Urinary bladder (tissue), 3 donors: ENCODE measurements at regions not wholly inside any gene's neighbourhood (a gene's known extent, or its start where the extent isn't known, plus 50 kb on each side); places are given as distances from the start of the nearest gene placed in this dataset.

Experiments used
- DNase-seq: peaks from one replicate; pipeline ENCODE4 v3.0.0-alpha.2; 2015; ENCODE audit errors: extremely low spot score
- H3K27ac ChIP-seq: one replicate; pipeline ENCODE4 v1.5.1; 2013; ENCODE audit warnings: low read depth, mild to moderate bottlenecking, moderate library complexity
- H3K36me3 ChIP-seq: one replicate; pipeline ENCODE4 v1.6.1; 2013; ENCODE audit warnings: mild to moderate bottlenecking, moderate library complexity; ENCODE audit not compliant: insufficient read depth
- H3K4me1 ChIP-seq: one replicate; pipeline ENCODE4 v1.6.1; 2013; ENCODE audit warnings: mild to moderate bottlenecking, moderate library complexity; ENCODE audit not compliant: insufficient read depth
- H3K4me3 ChIP-seq: one replicate; pipeline ENCODE4 v1.5.1; 2013; ENCODE audit warnings: low read depth, low read length
- WGBS: extraction: QIAGEN DNeasy Blood & Tissue Kit; methylation state at CpG from one replicate; pipeline ENCODE4 v1.1.7; 2013; 5-methylcytosine and 5-hydroxymethylcytosine counted together
- donor health status: healthy with polysubstance abuse.
- donor health status: healthy.

GRCh38 chr2:12114816-12115215 lies 368.4 kb downstream of the LPIN1 start:
- no peak overlapping the region for H3K4me3 ChIP-seq
- no peak for DNase-seq
- H3K4me1 ChIP-seq, result no peaks in the 10 kb centered on the region
- no peak overlapping the region for H3K27ac ChIP-seq
- H3K36me3 ChIP-seq, result no peaks in the 10 kb centered on the region
- WGBS, result 46% methylated on average over 1 of the region's 1 CpG

GRCh38 chr2:12116228-12116750 lies 369.9 kb downstream of the LPIN1 start:
- DNase-seq, result no peak
- 90% methylated on average over 7 of the region's 7 CpGs for WGBS
- H3K4me1 ChIP-seq, result no peaks in the 10 kb centered on the region
- H3K27ac ChIP-seq, result no peak overlapping the region
- no peak overlapping the region for H3K4me3 ChIP-seq
- H3K36me3 ChIP-seq, result no peaks in the 10 kb centered on the region

- no peak overlapping the region for H3K27ac ChIP-seq
- no peaks in the 10 kb centered on the region for H3K36me3 ChIP-seq
- H3K4me3 ChIP-seq, result no peak overlapping the region
- no peaks in the 10 kb centered on the region for H3K4me1 ChIP-seq
- DNase-seq, result no peak
Observed at GRCh38 chr2:12119841-12120240, 373.4 kb downstream of the LPIN1 start.

- Histone ChIP-seq H3K4me1 (no peaks in the 10 kb centered on the region), H3K36me3 (no peaks in the 10 kb centered on the region), H3K27ac (no peak overlapping the region), H3K4me3 (no peak overlapping the region)
- WGBS, result 73% methylated on average over 7 of the region's 7 CpGs
- no peak for DNase-seq
Observed at GRCh38 chr2:12120281-12121150, 374.1 kb downstream of the LPIN1 start.

- Histone ChIP-seq H3K36me3 (no peaks in the 10 kb centered on the region), H3K4me1 (no peaks in the 10 kb centered on the region)
- 89% methylated on average over 1 of the region's 1 CpG for WGBS
Observed at GRCh38 chr2:12124790-12125189, 378.4 kb downstream of the LPIN1 start.

GRCh38 chr2:12126318-12126717 lies 379.9 kb downstream of the LPIN1 start:
- Histone ChIP-seq H3K4me1 (no peaks in the 10 kb centered on the region), H3K4me3 (no peak overlapping the region), H3K27ac (no peak overlapping the region), H3K36me3 (no peaks in the 10 kb centered on the region)
- WGBS, result 82% methylated on average over 3 of the region's 3 CpGs
- no peak for DNase-seq

More at GRCh38 chr2:12124790-12125189, 378.4 kb downstream of the LPIN1 start:
- no peak for DNase-seq
- no peak overlapping the region for H3K27ac ChIP-seq
- H3K4me3 ChIP-seq, result no peak overlapping the region

GRCh38 chr2:12127638-12128037 lies 381.2 kb downstream of the LPIN1 start:
- DNase-seq, result no peak
- WGBS, result 80% methylated on average over 2 of the region's 2 CpGs
- H3K27ac ChIP-seq, result no peak overlapping the region
- H3K4me1 ChIP-seq, result no peaks in the 10 kb centered on the region
- H3K4me3 ChIP-seq, result no peak overlapping the region
- no peaks in the 10 kb centered on the region for H3K36me3 ChIP-seq

GRCh38 chr2:12131975-12132374 lies 385.5 kb downstream of the LPIN1 start:
- H3K27ac ChIP-seq, result no peak overlapping the region
- no peak overlapping the region for H3K4me3 ChIP-seq
- no peaks in the 10 kb centered on the region for H3K36me3 ChIP-seq
- H3K4me1 ChIP-seq, result no peaks in the 10 kb centered on the region
- no peak for DNase-seq
- 33% methylated on average over 3 of the region's 3 CpGs for WGBS

GRCh38 chr2:12141618-12142258 lies 395.3 kb downstream of the LPIN1 start:
- Histone ChIP-seq H3K4me3 (no peak overlapping the region), H3K4me1 (no peaks in the 10 kb centered on the region), H3K36me3 (no peaks in the 10 kb centered on the region), H3K27ac (no peak overlapping the region)
- WGBS, result 44% methylated on average over 1 of the region's 1 CpG
- DNase-seq, result no peak

- 66% methylated on average over 6 of the region's 6 CpGs for WGBS
- H3K36me3 ChIP-seq, result no peaks in the 10 kb centered on the region
- no peak overlapping the region for H3K4me3 ChIP-seq
- H3K4me1 ChIP-seq, result no peaks in the 10 kb centered on the region
- no peak overlapping the region for H3K27ac ChIP-seq
- DNase-seq, result no peak
Observed at GRCh38 chr2:12151716-12152115, 405.3 kb downstream of the LPIN1 start.

GRCh38 chr2:12152888-12153287 lies 406.5 kb downstream of the LPIN1 start:
- DNase-seq, result no peak
- Histone ChIP-seq H3K36me3 (no peaks in the 10 kb centered on the region), H3K4me1 (no peaks in the 10 kb centered on the region), H3K27ac (no peak overlapping the region), H3K4me3 (no peak overlapping the region)
- 85% methylated on average over 3 of the region's 3 CpGs for WGBS

GRCh38 chr2:12155303-12156051 lies 409.0 kb downstream of the LPIN1 start:
- DNase-seq, result no peak
- Histone ChIP-seq H3K4me1 (no peaks in the 10 kb centered on the region), H3K27ac (no peak overlapping the region), H3K36me3 (no peaks in the 10 kb centered on the region), H3K4me3 (no peak overlapping the region)
- 40% methylated on average over 6 of the region's 6 CpGs for WGBS

- H3K27ac ChIP-seq, result no peak overlapping the region
- 68% methylated on average over 4 of the region's 4 CpGs for WGBS
- DNase-seq, result no peak
Observed at GRCh38 chr2:12156349-12156748, 409.9 kb downstream of the LPIN1 start.

More at GRCh38 chr2:12156349-12156748, 409.9 kb downstream of the LPIN1 start:
- no peaks in the 10 kb centered on the region for H3K36me3 ChIP-seq
- no peaks in the 10 kb centered on the region for H3K4me1 ChIP-seq
- H3K4me3 ChIP-seq, result no peak overlapping the region
